ENCODE measurements at regions not wholly inside any gene's neighbourhood (a gene's known extent, or its start where the extent isn't known, plus 50 kb on each side); places are given as distances from the start of the nearest gene placed in this dataset.
A peak's percentile ranks its signal among the peaks of the same experiment; 100 is the strongest.
"Not testable (repeated sequence)": the region's sequence is repeated elsewhere in the genome, so short reads cannot be mapped to it uniquely, and the experiment has no call there.

- Histone ChIP-seq H3K27ac (no peak overlapping the region), H3K36me3 (no peaks in the 10 kb centered on the region), H3K9me3 (no peaks in the 10 kb centered on the region), H3K4me1 (no peaks in the 10 kb centered on the region), H3K27me3 (no peaks in the 10 kb centered on the region), H3K4me3 (no peak overlapping the region)
- no peak for TF ChIP-seq CTCF (IDR thresholded peaks at IDR 0.05)
- intact Hi-C loops (cut with DNase I) = no loop called here
- no peak for DNase-seq (ENCODE audit: low spot score in 2 of 2)
These were observed 117.6 kb upstream of the CHMP2B start for GRCh38 chr3:87109465-87109864.

GRCh38 chr3:87101861-87102625 is 111.1 kb upstream of the VGLL3 start:
- Histone ChIP-seq H3K4me3 (no peak overlapping the region), H3K4me1 (no peaks in the 10 kb centered on the region), H3K27ac (no peak overlapping the region), H3K27me3 (no peaks in the 10 kb centered on the region), H3K9me3 (no peaks in the 10 kb centered on the region), H3K36me3 (no peaks in the 10 kb centered on the region)
- DNase-seq (ENCODE audit: low spot score in 2 of 2) = no peak
- intact Hi-C loops (cut with DNase I) = no loop called here
- TF ChIP-seq CTCF (IDR thresholded peaks at IDR 0.05) = no peak

- DNase-seq (ENCODE audit: low spot score in 2 of 2); intact Hi-C loops (cut with DNase I); H3K4me1 ChIP-seq; H3K27ac ChIP-seq; H3K27me3 ChIP-seq; H3K36me3 ChIP-seq; H3K9me3 ChIP-seq; H3K4me3 ChIP-seq: not testable (repeated sequence)
These were observed 106.8 kb upstream of the VGLL3 start for GRCh38 chr3:87097733-87098132.

GRCh38 chr3:87090631-87091030 is 99.7 kb upstream of the VGLL3 start:
- H3K27ac ChIP-seq = no peak overlapping the region
- no peak overlapping the region for H3K4me3 ChIP-seq
- DNase-seq (ENCODE audit: low spot score in 2 of 2) = no peak
- H3K27me3 ChIP-seq = no peaks in the 10 kb centered on the region
- peaks cover 0 to 8% of the 10 kb centered on the region in 2 donors for H3K4me1 ChIP-seq
- H3K36me3 ChIP-seq = no peaks in the 10 kb centered on the region
- no peak for TF ChIP-seq CTCF (IDR thresholded peaks at IDR 0.05)
- intact Hi-C loops (cut with DNase I) = no loop called here
- no peaks in the 10 kb centered on the region for H3K9me3 ChIP-seq

- peak overlapping the region; percentile 94 to 97 for H3K27ac ChIP-seq
- H3K27me3 ChIP-seq = no peaks in the 10 kb centered on the region
- no peak for TF ChIP-seq CTCF (IDR thresholded peaks at IDR 0.05)
- peak; percentile 11 to 88 for DNase-seq (ENCODE audit: low spot score in 2 of 2)
- peaks cover 0 to 8% of the 10 kb centered on the region in 2 donors for H3K4me1 ChIP-seq
- no peaks in the 10 kb centered on the region for H3K9me3 ChIP-seq
- H3K36me3 ChIP-seq = no peaks in the 10 kb centered on the region
- intact Hi-C loops (cut with DNase I) = loop anchor here (2.0 to 5.0 kb wide), 2 partner anchors 98 to 138 kb away; partner anchors contain the start of genes CHMP2B and VGLL3
- H3K4me3 ChIP-seq = peak overlapping the region; percentile 69 to 77
These were observed 98.3 kb upstream of the VGLL3 start for GRCh38 chr3:87088993-87089841.

Data from ascending aorta (tissue), 2 donors.